ENCODE measurements at regions not wholly inside any gene's neighbourhood (a gene's known extent, or its start where the extent isn't known, plus 50 kb on each side); places are given as distances from the start of the nearest gene placed in this dataset.

GRCh38 chr7:11985376-11985775 lies 153.4 kb upstream of the THSD7A start:
- H3K36me3 ChIP-seq (ENCODE audit: control insufficient read depth in 4 of 4, insufficient read depth in 3 of 4, low read depth in 1 of 4, low read length in 3 of 4), result no peaks in the 10 kb centered on the region
- no peaks in the 10 kb centered on the region for H3K27me3 ChIP-seq (ENCODE audit: control insufficient read depth in 4 of 4, insufficient read depth in 4 of 4, low read length in 3 of 4)
- no peak overlapping the region for H3K27ac ChIP-seq (ENCODE audit: low read depth in 1 of 2, low read length in 2 of 2)
- DNase-seq (ENCODE audit: low spot score), result no peak
- no peaks in the 10 kb centered on the region for H3K4me1 ChIP-seq (ENCODE audit: control insufficient read depth in 4 of 4, insufficient read depth in 4 of 4, low read length in 3 of 4)
- no peak overlapping the region for H3K9ac ChIP-seq (ENCODE audit: low read depth in 1 of 2, low read length in 2 of 2)
- no peaks in the 10 kb centered on the region for H3K9me3 ChIP-seq (ENCODE audit: control insufficient read depth in 4 of 4, low read length in 3 of 4)
- no peak overlapping the region for H3K4me3 ChIP-seq (ENCODE audit: low read depth in 1 of 3, low read length in 3 of 3)
- TF ChIP-seq SP1 (IDR thresholded peaks at IDR 0.05) (no peak), EGR1 (IDR thresholded peaks at IDR 0.05; ENCODE audit: low read depth in 2 of 2) (no peak), FOXA1 (IDR thresholded peaks at IDR 0.05) (no peak), GABPA (IDR thresholded peaks at IDR 0.05 in 1 of 2, conservative IDR thresholded peaks at IDR 0.05 in 1 of 2) (no peak), HNF4A (conservative IDR thresholded peaks at IDR 0.05) (no peak), HNF4G (IDR thresholded peaks at IDR 0.05) (no peak)
- TF ChIP-seq, protein P1, sequence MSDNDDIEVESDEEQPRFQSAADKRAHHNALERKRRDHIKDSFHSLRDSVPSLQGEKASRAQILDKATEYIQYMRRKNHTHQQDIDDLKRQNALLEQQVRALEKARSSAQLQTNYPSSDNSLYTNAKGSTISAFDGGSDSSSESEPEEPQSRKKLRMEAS (IDR thresholded peaks at IDR 0.05), result no peak

DNA sequence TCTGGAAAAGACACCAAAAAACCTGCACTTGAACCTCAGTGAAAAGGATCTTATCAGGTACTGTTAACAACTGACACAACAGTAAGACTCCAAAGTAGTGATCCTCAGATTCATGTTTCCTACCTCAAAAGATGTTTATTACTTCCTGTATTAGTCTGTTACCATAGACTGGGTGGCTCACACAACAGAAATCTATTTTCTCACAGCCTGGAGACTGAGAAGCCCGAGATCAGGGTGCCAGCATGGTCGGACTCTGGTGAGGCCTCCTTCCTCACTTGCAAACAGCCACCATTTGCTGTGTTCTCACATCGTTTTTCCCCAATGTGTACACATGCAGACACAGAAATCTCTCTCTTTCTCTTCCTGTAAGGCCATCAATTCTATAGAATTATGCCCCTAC lies 154.0 kb upstream of the THSD7A start:
- TF ChIP-seq TAF1 (conservative IDR thresholded peaks at IDR 0.05), result no peak
- TF ChIP-seq NR2F2 (IDR thresholded peaks at IDR 0.05), result no peak
- TF ChIP-seq ATF3 (IDR thresholded peaks at IDR 0.05), result no peak
- TF ChIP-seq EGR1 (IDR thresholded peaks at IDR 0.05; ENCODE audit: low read depth in 2 of 2), result no peak
- TF ChIP-seq, protein P1 (IDR thresholded peaks at IDR 0.05), result no peak
- TF ChIP-seq JUND (IDR thresholded peaks at IDR 0.05), result no peak
- TF ChIP-seq GABPA (IDR thresholded peaks at IDR 0.05 in 1 of 2, conservative IDR thresholded peaks at IDR 0.05 in 1 of 2), result no peak
- no peaks in the 10 kb centered on the region for H3K4me1 ChIP-seq (ENCODE audit: control insufficient read depth in 4 of 4, insufficient read depth in 4 of 4, low read length in 3 of 4)
- no peak overlapping the region for H3K27ac ChIP-seq (ENCODE audit: low read depth in 1 of 2, low read length in 2 of 2)
- DNase-seq (ENCODE audit: low spot score), result no peak
- WGBS, result 78% methylated on average over 3 of the region's 3 CpGs
- no peaks in the 10 kb centered on the region for H3K27me3 ChIP-seq (ENCODE audit: control insufficient read depth in 4 of 4, insufficient read depth in 4 of 4, low read length in 3 of 4)
- no peaks in the 10 kb centered on the region for H3K9me3 ChIP-seq (ENCODE audit: control insufficient read depth in 4 of 4, low read length in 3 of 4)
- no peak overlapping the region for H3K4me3 ChIP-seq (ENCODE audit: low read depth in 1 of 3, low read length in 3 of 3)
- no peaks in the 10 kb centered on the region for H3K36me3 ChIP-seq (ENCODE audit: control insufficient read depth in 4 of 4, insufficient read depth in 3 of 4, low read depth in 1 of 4, low read length in 3 of 4)
- no peak overlapping the region for H3K9ac ChIP-seq (ENCODE audit: low read depth in 1 of 2, low read length in 2 of 2)

GRCh38 chr7:11988186-11988585 lies 156.2 kb upstream of the THSD7A start:
- no peak for DNase-seq (ENCODE audit: low spot score)
- Histone ChIP-seq H3K9ac (ENCODE audit: low read depth in 1 of 2, low read length in 2 of 2) (no peak overlapping the region), H3K27ac (ENCODE audit: low read depth in 1 of 2, low read length in 2 of 2) (no peak overlapping the region), H3K36me3 (ENCODE audit: control insufficient read depth in 4 of 4, insufficient read depth in 3 of 4, low read depth in 1 of 4, low read length in 3 of 4) (no peaks in the 10 kb centered on the region), H3K27me3 (ENCODE audit: control insufficient read depth in 4 of 4, insufficient read depth in 4 of 4, low read length in 3 of 4) (no peaks in the 10 kb centered on the region), H3K4me1 (ENCODE audit: control insufficient read depth in 4 of 4, insufficient read depth in 4 of 4, low read length in 3 of 4) (no peaks in the 10 kb centered on the region), H3K9me3 (ENCODE audit: control insufficient read depth in 4 of 4, low read length in 3 of 4) (no peaks in the 10 kb centered on the region), H3K4me3 (ENCODE audit: low read depth in 1 of 3, low read length in 3 of 3) (no peak overlapping the region)
- WGBS, result 20% methylated on average over 1 of the region's 1 CpG
- TF ChIP-seq TAF1 (conservative IDR thresholded peaks at IDR 0.05) (no peak), RXRA (IDR thresholded peaks at IDR 0.05) (no peak), EGR1 (IDR thresholded peaks at IDR 0.05; ENCODE audit: low read depth in 2 of 2) (no peak), YY1 (IDR thresholded peaks at IDR 0.05) (no peak), HNF4A (conservative IDR thresholded peaks at IDR 0.05) (no peak), REST (IDR thresholded peaks at IDR 0.05) (no peak), ATF3 (IDR thresholded peaks at IDR 0.05) (no peak), FOXA1 (IDR thresholded peaks at IDR 0.05) (no peak), GABPA (IDR thresholded peaks at IDR 0.05 in 1 of 2, conservative IDR thresholded peaks at IDR 0.05 in 1 of 2) (no peak), RAD21 (IDR thresholded peaks at IDR 0.05) (no peak), HNF4G (IDR thresholded peaks at IDR 0.05) (no peak), FOXA2 (IDR thresholded peaks at IDR 0.05) (no peak), SP1 (IDR thresholded peaks at IDR 0.05) (no peak), NR2F2 (IDR thresholded peaks at IDR 0.05) (no peak), JUND (IDR thresholded peaks at IDR 0.05) (no peak)
- TF ChIP-seq, protein P1 (IDR thresholded peaks at IDR 0.05), result no peak
- TF ChIP-seq, protein P2, sequence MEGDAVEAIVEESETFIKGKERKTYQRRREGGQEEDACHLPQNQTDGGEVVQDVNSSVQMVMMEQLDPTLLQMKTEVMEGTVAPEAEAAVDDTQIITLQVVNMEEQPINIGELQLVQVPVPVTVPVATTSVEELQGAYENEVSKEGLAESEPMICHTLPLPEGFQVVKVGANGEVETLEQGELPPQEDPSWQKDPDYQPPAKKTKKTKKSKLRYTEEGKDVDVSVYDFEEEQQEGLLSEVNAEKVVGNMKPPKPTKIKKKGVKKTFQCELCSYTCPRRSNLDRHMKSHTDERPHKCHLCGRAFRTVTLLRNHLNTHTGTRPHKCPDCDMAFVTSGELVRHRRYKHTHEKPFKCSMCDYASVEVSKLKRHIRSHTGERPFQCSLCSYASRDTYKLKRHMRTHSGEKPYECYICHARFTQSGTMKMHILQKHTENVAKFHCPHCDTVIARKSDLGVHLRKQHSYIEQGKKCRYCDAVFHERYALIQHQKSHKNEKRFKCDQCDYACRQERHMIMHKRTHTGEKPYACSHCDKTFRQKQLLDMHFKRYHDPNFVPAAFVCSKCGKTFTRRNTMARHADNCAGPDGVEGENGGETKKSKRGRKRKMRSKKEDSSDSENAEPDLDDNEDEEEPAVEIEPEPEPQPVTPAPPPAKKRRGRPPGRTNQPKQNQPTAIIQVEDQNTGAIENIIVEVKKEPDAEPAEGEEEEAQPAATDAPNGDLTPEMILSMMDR (IDR thresholded peaks at IDR 0.05; ENCODE audit: low read depth, low read length, missing input control), result no peak
- TF ChIP-seq, protein P3, sequence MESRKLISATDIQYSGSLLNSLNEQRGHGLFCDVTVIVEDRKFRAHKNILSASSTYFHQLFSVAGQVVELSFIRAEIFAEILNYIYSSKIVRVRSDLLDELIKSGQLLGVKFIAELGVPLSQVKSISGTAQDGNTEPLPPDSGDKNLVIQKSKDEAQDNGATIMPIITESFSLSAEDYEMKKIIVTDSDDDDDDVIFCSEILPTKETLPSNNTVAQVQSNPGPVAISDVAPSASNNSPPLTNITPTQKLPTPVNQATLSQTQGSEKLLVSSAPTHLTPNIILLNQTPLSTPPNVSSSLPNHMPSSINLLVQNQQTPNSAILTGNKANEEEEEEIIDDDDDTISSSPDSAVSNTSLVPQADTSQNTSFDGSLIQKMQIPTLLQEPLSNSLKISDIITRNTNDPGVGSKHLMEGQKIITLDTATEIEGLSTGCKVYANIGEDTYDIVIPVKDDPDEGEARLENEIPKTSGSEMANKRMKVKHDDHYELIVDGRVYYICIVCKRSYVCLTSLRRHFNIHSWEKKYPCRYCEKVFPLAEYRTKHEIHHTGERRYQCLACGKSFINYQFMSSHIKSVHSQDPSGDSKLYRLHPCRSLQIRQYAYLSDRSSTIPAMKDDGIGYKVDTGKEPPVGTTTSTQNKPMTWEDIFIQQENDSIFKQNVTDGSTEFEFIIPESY (IDR thresholded peaks at IDR 0.05), result no peak

Measured in liver (tissue), 8 donors.